ENCODE measurements at regions not wholly inside any gene's neighbourhood (a gene's known extent, or its start where the extent isn't known, plus 50 kb on each side); places are given as distances from the start of the nearest gene placed in this dataset.

GRCh38 chr2:7886666-7887065 is 795.2 kb upstream of the ID2 start:
- TF ChIP-seq CTCF (IDR thresholded peaks at IDR 0.05) (no peak), POLR2A (IDR thresholded peaks at IDR 0.05) (no peak)
